T-cell (primary cell): ENCODE measurements at regions not wholly inside any gene's neighbourhood (a gene's known extent, or its start where the extent isn't known, plus 50 kb on each side); places are given as distances from the start of the nearest gene placed in this dataset.

Experiments
- ATAC-seq, 4 experiments: fragments of 200-7000 bp in 3 of 4; fragments of 150-1000 bp in 1 of 4; cut with Tn5 transposase; replicated peaks in 1 of 4; 1 replicate in 3 of 4; 2 replicates in 1 of 4; pipeline ENCODE4 v1.10.0; 2021; ENCODE audit warnings: moderate library complexity in 3 of 4, mild to moderate bottlenecking in 2 of 4, moderate number of reproducible peaks in 1 of 4
- CTCF ChIA-PET, 2 donors: fragments of 300-600 bp; sonication (Branson Sonifier 250); formaldehyde crosslinking; loops; one replicate each; lab custom pipeline; 2022; ENCODE audit warnings: antibody characterized with exemption in 2 of 2; lab: Charles Lee
- POLR2A ChIA-PET, 2 donors: fragments of 300-600 bp; sonication (Branson Sonifier 250); formaldehyde crosslinking; loops; one replicate each; lab custom pipeline; 2022; ENCODE audit warnings: antibody characterized with exemption in 2 of 2; lab: Charles Lee
- DNase-seq, 35 experiments: peaks; one replicate each; pipeline versions ENCODE4 v3.0.0 to v3.0.0-alpha.2; 2013 to 2023
- H3K27ac ChIP-seq: one replicate; pipeline ENCODE4 v1.5.1; 2013; ENCODE audit warnings: low read length
- H3K27me3 ChIP-seq, 2 experiments: replicated peaks in 1 of 2; 1 replicate in 1 of 2; 2 replicates in 1 of 2; pipeline versions ENCODE4 v1.6.1 to v1.7.0; 2013; ENCODE audit warnings: low read length in 1 of 2, mixed read lengths in 1 of 2; ENCODE audit not compliant: control insufficient read depth in 2 of 2, insufficient read depth in 2 of 2; ENCODE audit errors: extremely low read depth in 1 of 2
- H3K36me3 ChIP-seq, 2 donors: 1 replicate in 1 of 2; 2 replicates in 1 of 2; pipeline versions ENCODE4 v1.6.1 to v1.7.0; 2013; ENCODE audit warnings: low read length in 1 of 2; ENCODE audit not compliant: control insufficient read depth in 2 of 2, insufficient read depth in 1 of 2; ENCODE audit errors: extremely low read depth in 1 of 2
- H3K4me1 ChIP-seq, 2 experiments: 1 replicate in 1 of 2; 2 replicates in 1 of 2; pipeline versions ENCODE4 v1.6.1 to v1.7.0; 2013; ENCODE audit warnings: low read length in 2 of 2, mixed read lengths in 1 of 2; ENCODE audit not compliant: insufficient read depth in 2 of 2, control insufficient read depth in 1 of 2; ENCODE audit errors: extremely low read depth in 1 of 2
- H3K4me3 ChIP-seq, 2 donors: 1 replicate in 1 of 2; 2 replicates in 1 of 2; pipeline versions ENCODE4 v1.5.1 to v1.7.0; 2013; ENCODE audit warnings: mild to moderate bottlenecking in 2 of 2, low read length in 1 of 2, moderate library complexity in 1 of 2; ENCODE audit not compliant: control insufficient read depth in 1 of 2; ENCODE audit errors: extremely low read depth in 1 of 2
- H3K9me3 ChIP-seq: 2 replicates; pipeline ENCODE4 v1.7.0; 2013
- H3K27ac Mint-ChIP-seq, 2 donors: one replicate each; pipeline ENCODE4 v1.8.0; 2020 to 2021; ENCODE audit warnings: mild to moderate bottlenecking in 2 of 2, mixed read lengths in 2 of 2
- H3K27me3 Mint-ChIP-seq, 2 donors: one replicate each; pipeline ENCODE4 v1.8.0; 2021 to 2022; ENCODE audit warnings: mixed read lengths in 2 of 2
- H3K36me3 Mint-ChIP-seq: one replicate; pipeline ENCODE4 v1.8.0; 2021; ENCODE audit warnings: mixed read lengths
- H3K4me1 Mint-ChIP-seq, 3 donors: one replicate each; pipeline ENCODE4 v1.8.0; 2020 to 2022; ENCODE audit warnings: mixed read lengths in 3 of 3, mild to moderate bottlenecking in 1 of 3
- H3K4me3 Mint-ChIP-seq, 3 donors: one replicate each; pipeline ENCODE4 v1.8.0; 2020 to 2022; ENCODE audit warnings: mild to moderate bottlenecking in 3 of 3, mixed read lengths in 3 of 3, moderate library complexity in 3 of 3
- H3K9me3 Mint-ChIP-seq, 3 donors: one replicate each; pipeline ENCODE4 v1.8.0; 2020 to 2022; ENCODE audit warnings: mixed read lengths in 3 of 3
- WGBS: methylation state at CpG from one replicate; pipeline ENCODE4 v1.1.5; 2013; ENCODE audit warnings: missing lambda C conversion rate; ENCODE audit not compliant: insufficient coverage; 5-methylcytosine and 5-hydroxymethylcytosine counted together

GRCh38 chr15:87212041-87212440 lies 1044.5 kb downstream of the NTRK3 start:
- ATAC-seq (no peak), DNase-seq (no peak)
- Histone ChIP-seq H3K9me3 (no peaks in the 10 kb centered on the region), H3K27ac (no peak overlapping the region), H3K36me3 (no peaks in the 10 kb centered on the region), H3K4me1 (no peaks in the 10 kb centered on the region), H3K4me3 (no peak overlapping the region), H3K27me3 (no peaks in the 10 kb centered on the region)
- WGBS: no CpG with 5 or more reads among the region's 4 CpGs
- Mint-ChIP-seq H3K27me3 (peaks cover 0 to 3% of the 10 kb centered on the region in 2 donors), H3K4me3 (no peak overlapping the region), H3K27ac (no peak overlapping the region), H3K36me3 (no peaks in the 10 kb centered on the region), H3K9me3 (peaks cover 0 to 8% (median 0%) of the 10 kb centered on the region in 3 donors), H3K4me1 (no peaks in the 10 kb centered on the region)
- ChIA-PET CTCF (no interaction called here), POLR2A (no interaction called here)

- no peaks in the 10 kb centered on the region for H3K9me3 ChIP-seq
- 60% methylated on average over 1 of the region's 1 CpG for whole genome bisulfite sequencing
- DNase-seq (no peak), ATAC-seq (no peak)
- H3K4me1 ChIP-seq: no peaks in the 10 kb centered on the region
- H3K4me1 Mint-ChIP-seq: no peaks in the 10 kb centered on the region
- H3K27ac ChIP-seq: no peak overlapping the region
- H3K27ac Mint-ChIP-seq: no peak overlapping the region
- H3K4me3 Mint-ChIP-seq: no peak overlapping the region
- H3K27me3 ChIP-seq: no peaks in the 10 kb centered on the region
- peaks cover 0 to 7% (median 0%) of the 10 kb centered on the region in 3 donors for H3K9me3 Mint-ChIP-seq
- POLR2A ChIA-PET: no interaction called here
- no peaks in the 10 kb centered on the region for H3K36me3 Mint-ChIP-seq
- H3K4me3 ChIP-seq: no peak overlapping the region
- peaks cover 0 to 3% of the 10 kb centered on the region in 2 donors for H3K27me3 Mint-ChIP-seq
- H3K36me3 ChIP-seq: no peaks in the 10 kb centered on the region
- CTCF ChIA-PET: no interaction called here
Observed at GRCh38 chr15:87211547-87211946, 1045.0 kb downstream of the NTRK3 start.

- Mint-ChIP-seq H3K9me3 (peaks cover 0 to 7% (median 0%) of the 10 kb centered on the region in 3 donors), H3K4me1 (no peaks in the 10 kb centered on the region), H3K27me3 (no peaks in the 10 kb centered on the region), H3K27ac (no peak overlapping the region), H3K4me3 (no peak overlapping the region), H3K36me3 (no peaks in the 10 kb centered on the region)
- ChIA-PET POLR2A (no interaction called here), CTCF (no interaction called here)
- Histone ChIP-seq H3K4me3 (no peak overlapping the region), H3K9me3 (no peaks in the 10 kb centered on the region), H3K4me1 (no peaks in the 10 kb centered on the region), H3K36me3 (no peaks in the 10 kb centered on the region), H3K27me3 (no peaks in the 10 kb centered on the region), H3K27ac (no peak overlapping the region)
- DNase-seq (no peak), ATAC-seq (no peak)
- 71% methylated on average over 1 of the region's 3 CpGs for WGBS
Observed at GRCh38 chr15:87209891-87210689, 1046.4 kb downstream of the NTRK3 start.

- H3K27ac ChIP-seq: no peak overlapping the region
- DNase-seq (no peak), ATAC-seq (no peak)
- H3K36me3 ChIP-seq: no peaks in the 10 kb centered on the region
- H3K36me3 Mint-ChIP-seq: no peaks in the 10 kb centered on the region
- no peak overlapping the region for H3K4me3 ChIP-seq
- H3K27ac Mint-ChIP-seq: no peak overlapping the region
- ChIA-PET CTCF (no interaction called here), POLR2A (no interaction called here)
- no peaks in the 10 kb centered on the region for H3K9me3 ChIP-seq
- no peaks in the 10 kb centered on the region for H3K4me1 Mint-ChIP-seq
- no peaks in the 10 kb centered on the region for H3K27me3 Mint-ChIP-seq
- no peak overlapping the region for H3K4me3 Mint-ChIP-seq
- H3K4me1 ChIP-seq: no peaks in the 10 kb centered on the region
- H3K9me3 Mint-ChIP-seq: peaks cover 0 to 4% (median 2%) of the 10 kb centered on the region in 3 donors
- H3K27me3 ChIP-seq: no peaks in the 10 kb centered on the region
Observed at GRCh38 chr15:87207990-87208580, 1048.5 kb downstream of the NTRK3 start.

- Histone ChIP-seq H3K27ac (no peak overlapping the region), H3K4me1 (no peaks in the 10 kb centered on the region), H3K9me3 (no peaks in the 10 kb centered on the region), H3K4me3 (no peak overlapping the region), H3K27me3 (no peaks in the 10 kb centered on the region), H3K36me3 (no peaks in the 10 kb centered on the region)
- ChIA-PET POLR2A (no interaction called here), CTCF (no interaction called here)
- H3K4me3 Mint-ChIP-seq: no peak overlapping the region
- no peak for DNase-seq
- H3K27me3 Mint-ChIP-seq: no peaks in the 10 kb centered on the region
- H3K9me3 Mint-ChIP-seq: peaks cover 0 to 4% (median 2%) of the 10 kb centered on the region in 3 donors
- no peaks in the 10 kb centered on the region for H3K4me1 Mint-ChIP-seq
- no peaks in the 10 kb centered on the region for H3K36me3 Mint-ChIP-seq
- H3K27ac Mint-ChIP-seq: no peak overlapping the region
- ATAC-seq: no peak
- no CpG with 5 or more reads among the region's 2 CpGs for WGBS
Observed at GRCh38 chr15:87207251-87207650, 1049.3 kb downstream of the NTRK3 start.

DNA sequence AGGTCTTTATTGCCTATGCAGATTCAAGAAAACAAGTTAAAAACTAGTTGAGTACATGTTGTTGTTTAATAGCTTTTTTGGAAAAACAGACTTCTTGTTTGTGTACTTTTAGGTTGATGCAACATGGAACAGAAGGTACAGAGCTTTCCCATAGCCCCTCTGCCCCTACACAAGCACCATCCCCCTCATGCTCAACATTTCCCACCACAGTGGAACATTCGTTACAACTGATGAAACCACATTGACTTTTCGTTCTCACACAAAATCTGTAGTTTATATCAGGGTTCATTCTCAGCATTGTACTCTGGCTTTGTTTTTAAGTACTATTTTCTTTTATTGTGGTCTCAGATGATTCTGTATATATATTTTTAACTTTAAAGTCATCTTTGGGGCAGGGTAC lies 1054.6 kb downstream of the NTRK3 start:
- Histone ChIP-seq H3K27me3 (no peaks in the 10 kb centered on the region), H3K9me3 (no peaks in the 10 kb centered on the region), H3K4me3 (no peak overlapping the region), H3K27ac (no peak overlapping the region), H3K36me3 (no peaks in the 10 kb centered on the region), H3K4me1 (no peaks in the 10 kb centered on the region)
- no peaks in the 10 kb centered on the region for H3K36me3 Mint-ChIP-seq
- H3K4me3 Mint-ChIP-seq: no peak overlapping the region
- peaks cover 0 to 5% (median 2%) of the 10 kb centered on the region in 3 donors for H3K9me3 Mint-ChIP-seq
- ChIA-PET CTCF (interaction anchor here in 1 of 2 donors (0.5 kb wide), 1 partner anchor 14 kb away, joined by 3 read pairs; no protein-coding TSS in a partner anchor), POLR2A (no interaction called here)
- H3K27ac Mint-ChIP-seq: no peak overlapping the region
- no CpG with 5 or more reads among the region's 2 CpGs for WGBS
- DNase-seq (no peak), ATAC-seq (no peak)
- H3K4me1 Mint-ChIP-seq: no peaks in the 10 kb centered on the region
- H3K27me3 Mint-ChIP-seq: no peaks in the 10 kb centered on the region
